SU-DHL-6 (cell line): ENCODE measurements at regions not wholly inside any gene's neighbourhood (a gene's known extent, or its start where the extent isn't known, plus 50 kb on each side); places are given as distances from the start of the nearest gene placed in this dataset.

ENCODE experiments used
- CTCF ChIP-seq: fragments of 200-600 bp; sonication (generic); IDR thresholded peaks from one replicate; pipeline ENCODE4 v1.5.1; 2017; ENCODE audit warnings: antibody characterized with exemption, mild to moderate bottlenecking, low read length, moderate library complexity; ENCODE audit not compliant: insufficient read depth, poor library complexity, severe bottlenecking
- EZH2phosphoT487 ChIP-seq: fragments of 200-600 bp; sonication (generic), shearing (Covaris generic); conservative IDR thresholded peaks from 2 replicates; pipeline ENCODE4 v1.6.1; 2018; ENCODE audit warnings: mild to moderate bottlenecking, antibody characterized with exemption, low read length, moderate library complexity, mixed read lengths

GRCh38 chr22:27116312-27117086 lies 459.1 kb downstream of the MIAT start:
- TF ChIP-seq CTCF, result no peak
- TF ChIP-seq EZH2phosphoT487, result no peak
